ENCODE measurements at regions not wholly inside any gene's neighbourhood (a gene's known extent, or its start where the extent isn't known, plus 50 kb on each side); places are given as distances from the start of the nearest gene placed in this dataset.

DNA sequence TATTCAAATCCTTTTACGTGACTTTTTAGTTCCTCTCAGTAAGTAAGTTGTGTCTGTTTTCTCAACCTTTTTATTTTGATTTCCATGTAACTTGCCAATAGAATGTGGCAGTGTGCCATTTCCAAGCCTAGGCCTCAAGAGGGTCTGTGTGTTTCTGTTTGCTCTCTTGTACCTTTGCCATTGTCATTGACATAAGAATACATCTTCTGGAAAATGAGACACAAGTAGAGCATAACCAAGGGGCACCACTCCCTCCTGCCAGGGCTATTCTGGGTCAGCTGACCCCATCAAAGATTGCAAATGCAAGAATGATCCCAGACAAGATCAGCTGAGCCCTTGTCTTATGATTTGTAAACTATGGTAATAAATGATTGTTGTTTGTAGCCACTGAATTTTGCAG lies 524.0 kb downstream of the IPMK start:
- no peaks in the 10 kb centered on the region for H3K79me2 ChIP-seq (replicated peaks; ENCODE audit: insufficient read depth)
- H3F3A ChIP-seq (replicated peaks; ENCODE audit: low read depth): no peaks in the 10 kb centered on the region
- peaks cover 1% of the 10 kb centered on the region for H3K9me2 ChIP-seq (ENCODE audit: insufficient read depth)
- Mint-ChIP-seq H3K27me3 (ENCODE audit: insufficient read depth, low read depth, poor library complexity) (peaks cover 2% of the 10 kb centered on the region), H3K4me1 (no peaks in the 10 kb centered on the region), H3K27ac (no peak overlapping the region), H3K9me3 (no peaks in the 10 kb centered on the region; the same call in 2 of the 3 replicates), H3K36me3 (ENCODE audit: low read depth) (no peaks in the 10 kb centered on the region), H3K4me3 (no peak overlapping the region)
- no peak for DNase-seq (ENCODE audit: low spot score)
- H3K4me3 ChIP-seq: no peak overlapping the region
- H3K27me3 ChIP-seq (ENCODE audit: insufficient read depth): no peaks in the 10 kb centered on the region
- ATAC-seq: no peak
- no peaks in the 10 kb centered on the region for H3K36me3 ChIP-seq (ENCODE audit: insufficient read depth)
- H2AFZ ChIP-seq: no peak overlapping the region
- no peaks in the 10 kb centered on the region for H4K20me1 ChIP-seq (replicated peaks; ENCODE audit: insufficient read depth)
- 0 out of 2 replicates have a peak, but pooled peaks cover 3% of the 10 kb centered on the region for H3K4me1 ChIP-seq (ENCODE audit: insufficient read depth)
- TF ChIP-seq POLR2AphosphoS5 (IDR thresholded peaks at IDR 0.05; ENCODE audit: low read depth): no peak
- TF ChIP-seq ZNF331 (CRISPR knock-in tag; IDR thresholded peaks at IDR 0.05; ENCODE audit: low read depth): no peak
- no peak for TF ChIP-seq CREB1 (CRISPR knock-in tag; IDR thresholded peaks at IDR 0.05; ENCODE audit: low read depth)
- no peak for TF ChIP-seq STAT1 (IDR thresholded peaks at IDR 0.05; ENCODE audit: unreplicated experiment)
- no peak for TF ChIP-seq EZH2 (IDR thresholded peaks at IDR 0.05; ENCODE audit: low read depth, unreplicated experiment)
- TF ChIP-seq EZH2phosphoT487 (IDR thresholded peaks at IDR 0.05; ENCODE audit: unreplicated experiment): no peak
- TF ChIP-seq ZNF114 (CRISPR knock-in tag; IDR thresholded peaks at IDR 0.05): no peak
- no peak overlapping the region for H3K27ac ChIP-seq (ENCODE audit: low read depth)
- no peak overlapping the region for H3K4me2 ChIP-seq

DNA sequence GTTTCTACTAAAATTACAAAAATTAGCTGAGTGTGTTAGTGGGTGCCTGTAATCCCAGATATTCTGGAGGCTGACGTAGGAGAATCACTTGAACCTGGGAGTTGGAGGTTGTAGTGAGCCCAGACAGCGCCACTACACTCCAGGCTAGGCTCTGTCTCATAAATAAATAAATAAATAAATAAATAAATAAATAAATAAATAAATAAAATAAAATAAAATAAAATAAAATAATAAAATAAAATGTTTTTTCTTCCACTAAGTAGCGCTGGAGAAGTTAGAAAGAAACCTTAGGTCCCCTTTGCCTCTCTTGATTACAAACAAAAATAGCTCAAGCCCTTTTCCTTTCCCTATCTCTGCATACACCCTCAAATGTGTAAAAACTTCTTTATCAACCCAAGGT lies 525.9 kb downstream of the IPMK start:
- Histone ChIP-seq H3K27me3 (ENCODE audit: insufficient read depth) (no peaks in the 10 kb centered on the region), H3F3A (replicated peaks; ENCODE audit: low read depth) (no peaks in the 10 kb centered on the region), H3K9me2 (ENCODE audit: insufficient read depth) (peaks cover 8% of the 10 kb centered on the region), H3K79me2 (replicated peaks; ENCODE audit: insufficient read depth) (no peaks in the 10 kb centered on the region), H4K20me1 (replicated peaks; ENCODE audit: insufficient read depth) (no peaks in the 10 kb centered on the region), H3K4me3 (no peak overlapping the region), H3K36me3 (ENCODE audit: insufficient read depth) (no peaks in the 10 kb centered on the region), H3K27ac (ENCODE audit: low read depth) (no peak overlapping the region), H3K4me2 (no peak overlapping the region), H3K4me1 (ENCODE audit: insufficient read depth) (0 out of 2 replicates have a peak, but pooled peaks cover 3% of the 10 kb centered on the region), H2AFZ (no peak overlapping the region)
- peak overlapping the region; percentile 63; the same call in 1 of the 2 replicates for H3K27ac Mint-ChIP-seq
- H3K27me3 Mint-ChIP-seq (ENCODE audit: insufficient read depth, low read depth, poor library complexity): peaks cover 2% of the 10 kb centered on the region
- ATAC-seq: no peak
- H3K4me1 Mint-ChIP-seq: no peaks in the 10 kb centered on the region
- no peak for DNase-seq (ENCODE audit: low spot score)
- no peaks in the 10 kb centered on the region for H3K36me3 Mint-ChIP-seq (ENCODE audit: low read depth)
- H3K9me3 Mint-ChIP-seq: no peaks in the 10 kb centered on the region
- H3K4me3 Mint-ChIP-seq: no peak overlapping the region
- TF ChIP-seq ZNF331 (CRISPR knock-in tag; IDR thresholded peaks at IDR 0.05; ENCODE audit: low read depth) (no peak), CREB1 (CRISPR knock-in tag; IDR thresholded peaks at IDR 0.05; ENCODE audit: low read depth) (no peak), STAT1 (IDR thresholded peaks at IDR 0.05; ENCODE audit: unreplicated experiment) (no peak), NANOG (IDR thresholded peaks at IDR 0.05; ENCODE audit: borderline replicate concordance) (no peak), EZH2phosphoT487 (IDR thresholded peaks at IDR 0.05; ENCODE audit: unreplicated experiment) (no peak)
- TF ChIP-seq, protein P1, sequence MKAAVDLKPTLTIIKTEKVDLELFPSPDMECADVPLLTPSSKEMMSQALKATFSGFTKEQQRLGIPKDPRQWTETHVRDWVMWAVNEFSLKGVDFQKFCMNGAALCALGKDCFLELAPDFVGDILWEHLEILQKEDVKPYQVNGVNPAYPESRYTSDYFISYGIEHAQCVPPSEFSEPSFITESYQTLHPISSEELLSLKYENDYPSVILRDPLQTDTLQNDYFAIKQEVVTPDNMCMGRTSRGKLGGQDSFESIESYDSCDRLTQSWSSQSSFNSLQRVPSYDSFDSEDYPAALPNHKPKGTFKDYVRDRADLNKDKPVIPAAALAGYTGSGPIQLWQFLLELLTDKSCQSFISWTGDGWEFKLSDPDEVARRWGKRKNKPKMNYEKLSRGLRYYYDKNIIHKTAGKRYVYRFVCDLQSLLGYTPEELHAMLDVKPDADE (IDR thresholded peaks at IDR 0.05): no peak
- TF ChIP-seq, protein P2, sequence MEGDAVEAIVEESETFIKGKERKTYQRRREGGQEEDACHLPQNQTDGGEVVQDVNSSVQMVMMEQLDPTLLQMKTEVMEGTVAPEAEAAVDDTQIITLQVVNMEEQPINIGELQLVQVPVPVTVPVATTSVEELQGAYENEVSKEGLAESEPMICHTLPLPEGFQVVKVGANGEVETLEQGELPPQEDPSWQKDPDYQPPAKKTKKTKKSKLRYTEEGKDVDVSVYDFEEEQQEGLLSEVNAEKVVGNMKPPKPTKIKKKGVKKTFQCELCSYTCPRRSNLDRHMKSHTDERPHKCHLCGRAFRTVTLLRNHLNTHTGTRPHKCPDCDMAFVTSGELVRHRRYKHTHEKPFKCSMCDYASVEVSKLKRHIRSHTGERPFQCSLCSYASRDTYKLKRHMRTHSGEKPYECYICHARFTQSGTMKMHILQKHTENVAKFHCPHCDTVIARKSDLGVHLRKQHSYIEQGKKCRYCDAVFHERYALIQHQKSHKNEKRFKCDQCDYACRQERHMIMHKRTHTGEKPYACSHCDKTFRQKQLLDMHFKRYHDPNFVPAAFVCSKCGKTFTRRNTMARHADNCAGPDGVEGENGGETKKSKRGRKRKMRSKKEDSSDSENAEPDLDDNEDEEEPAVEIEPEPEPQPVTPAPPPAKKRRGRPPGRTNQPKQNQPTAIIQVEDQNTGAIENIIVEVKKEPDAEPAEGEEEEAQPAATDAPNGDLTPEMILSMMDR (conservative IDR thresholded peaks at IDR 0.05; ENCODE audit: low read depth in 2 of 2): no peak
- TF ChIP-seq, protein P3, sequence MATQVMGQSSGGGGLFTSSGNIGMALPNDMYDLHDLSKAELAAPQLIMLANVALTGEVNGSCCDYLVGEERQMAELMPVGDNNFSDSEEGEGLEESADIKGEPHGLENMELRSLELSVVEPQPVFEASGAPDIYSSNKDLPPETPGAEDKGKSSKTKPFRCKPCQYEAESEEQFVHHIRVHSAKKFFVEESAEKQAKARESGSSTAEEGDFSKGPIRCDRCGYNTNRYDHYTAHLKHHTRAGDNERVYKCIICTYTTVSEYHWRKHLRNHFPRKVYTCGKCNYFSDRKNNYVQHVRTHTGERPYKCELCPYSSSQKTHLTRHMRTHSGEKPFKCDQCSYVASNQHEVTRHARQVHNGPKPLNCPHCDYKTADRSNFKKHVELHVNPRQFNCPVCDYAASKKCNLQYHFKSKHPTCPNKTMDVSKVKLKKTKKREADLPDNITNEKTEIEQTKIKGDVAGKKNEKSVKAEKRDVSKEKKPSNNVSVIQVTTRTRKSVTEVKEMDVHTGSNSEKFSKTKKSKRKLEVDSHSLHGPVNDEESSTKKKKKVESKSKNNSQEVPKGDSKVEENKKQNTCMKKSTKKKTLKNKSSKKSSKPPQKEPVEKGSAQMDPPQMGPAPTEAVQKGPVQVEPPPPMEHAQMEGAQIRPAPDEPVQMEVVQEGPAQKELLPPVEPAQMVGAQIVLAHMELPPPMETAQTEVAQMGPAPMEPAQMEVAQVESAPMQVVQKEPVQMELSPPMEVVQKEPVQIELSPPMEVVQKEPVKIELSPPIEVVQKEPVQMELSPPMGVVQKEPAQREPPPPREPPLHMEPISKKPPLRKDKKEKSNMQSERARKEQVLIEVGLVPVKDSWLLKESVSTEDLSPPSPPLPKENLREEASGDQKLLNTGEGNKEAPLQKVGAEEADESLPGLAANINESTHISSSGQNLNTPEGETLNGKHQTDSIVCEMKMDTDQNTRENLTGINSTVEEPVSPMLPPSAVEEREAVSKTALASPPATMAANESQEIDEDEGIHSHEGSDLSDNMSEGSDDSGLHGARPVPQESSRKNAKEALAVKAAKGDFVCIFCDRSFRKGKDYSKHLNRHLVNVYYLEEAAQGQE (IDR thresholded peaks at IDR 0.05; ENCODE audit: unreplicated experiment): no peak
